ENCODE measurements at regions not wholly inside any gene's neighbourhood (a gene's known extent, or its start where the extent isn't known, plus 50 kb on each side); places are given as distances from the start of the nearest gene placed in this dataset.

DNA sequence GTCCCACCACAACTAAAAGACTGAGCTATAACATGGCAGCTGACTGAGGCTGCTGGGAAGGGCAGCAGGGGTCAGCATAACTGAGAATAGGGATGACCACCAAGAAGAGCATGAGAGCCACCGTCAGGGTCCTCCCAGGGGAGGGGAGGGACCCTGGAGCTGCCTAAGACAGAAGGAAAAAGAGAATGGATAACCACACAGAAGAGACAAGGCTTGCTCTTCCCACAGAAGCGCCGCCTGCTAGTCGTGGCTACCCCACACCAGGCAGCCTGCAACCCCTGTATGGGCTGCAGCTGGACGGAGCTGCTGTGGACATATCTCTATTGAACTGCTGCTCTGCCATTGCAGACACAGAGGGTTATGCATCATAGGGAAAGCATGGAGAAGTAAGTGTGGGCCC, 132.0 kb upstream of the CHD6 start:
- FAIRE-seq, result no peak
- 75 to 81% (median 80%) methylated on average over 5 of the region's 5 CpGs for WGBS, 3 donors
- H3K27ac ChIP-seq (ENCODE audit: low read depth in 1 of 3, low read length in 2 of 3), result no peak overlapping the region

DNA sequence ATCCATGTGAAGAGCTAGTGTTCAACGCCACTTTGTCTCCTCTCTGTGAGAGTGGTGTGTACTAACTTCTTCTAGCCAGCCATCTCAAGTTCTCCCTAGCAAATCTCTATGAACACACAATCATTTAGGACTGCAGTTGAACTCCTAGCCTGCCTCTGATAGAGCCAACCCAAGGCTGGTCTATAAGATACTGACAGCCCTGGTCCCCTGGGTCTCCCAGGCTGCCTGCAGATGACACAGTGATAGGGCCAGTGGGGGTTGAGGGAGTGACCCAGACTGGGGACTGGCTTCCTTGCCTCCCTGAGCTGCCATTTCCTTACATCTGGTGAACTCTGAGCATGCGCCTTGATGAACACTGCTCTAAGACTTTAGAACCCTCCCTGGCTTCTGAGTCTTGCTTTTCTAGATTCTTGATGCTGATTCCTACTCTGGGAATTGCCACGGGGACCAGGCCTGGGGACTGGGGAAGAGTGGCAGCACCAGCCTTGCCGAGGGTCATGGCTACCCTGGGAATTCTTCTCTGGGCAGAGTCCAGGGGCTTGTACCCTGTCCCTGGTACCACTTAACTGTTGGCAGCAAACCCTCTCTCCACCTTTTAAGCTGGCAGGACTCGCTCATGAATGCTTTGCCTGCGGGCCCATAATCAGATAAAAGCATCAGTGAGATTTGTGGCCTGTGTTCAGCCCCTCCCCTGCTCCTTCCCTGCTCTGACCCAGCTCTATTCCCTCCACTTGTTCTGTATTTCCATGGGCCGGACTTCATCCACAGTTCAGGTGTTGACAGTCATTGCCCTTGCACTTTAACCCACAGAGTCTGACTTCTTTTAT, 130.8 kb upstream of the CHD6 start:
- DNase-seq, result no peak
- no peaks in the 10 kb centered on the region for H3K9me3 ChIP-seq (ENCODE audit: control insufficient read depth in 2 of 2, insufficient read depth in 1 of 2, low read depth in 1 of 2, low read length in 1 of 2)
- H3K27me3 ChIP-seq (ENCODE audit: control insufficient read depth in 3 of 3, insufficient read depth in 3 of 3, low read length in 3 of 3), result no peaks in the 10 kb centered on the region
- no peak overlapping the region for H3K4me3 ChIP-seq (ENCODE audit: low read depth in 1 of 3, low read length in 3 of 3)
- H3K4me1 ChIP-seq (ENCODE audit: control insufficient read depth in 3 of 3, insufficient read depth in 2 of 3, low read depth in 1 of 3, low read length in 2 of 3), result no peaks in the 10 kb centered on the region
- H3K36me3 ChIP-seq (ENCODE audit: control insufficient read depth in 3 of 3, insufficient read depth in 2 of 3, low read depth in 1 of 3, low read length in 3 of 3), result no peaks in the 10 kb centered on the region
- no peak overlapping the region for H3K27ac ChIP-seq (ENCODE audit: low read depth in 1 of 3, low read length in 2 of 3)
- FAIRE-seq, result no peak
- WGBS, 3 donors, result 56 to 75% (median 58%) methylated on average over 7 of the region's 7 CpGs

More for the DNA sequence above, 132.0 kb upstream of the CHD6 start:
- Histone ChIP-seq H3K4me1 (ENCODE audit: control insufficient read depth in 3 of 3, insufficient read depth in 2 of 3, low read depth in 1 of 3, low read length in 2 of 3) (no peaks in the 10 kb centered on the region), H3K4me3 (ENCODE audit: low read depth in 1 of 3, low read length in 3 of 3) (no peak overlapping the region), H3K36me3 (ENCODE audit: control insufficient read depth in 3 of 3, insufficient read depth in 2 of 3, low read depth in 1 of 3, low read length in 3 of 3) (no peaks in the 10 kb centered on the region), H3K9me3 (ENCODE audit: control insufficient read depth in 2 of 2, insufficient read depth in 1 of 2, low read depth in 1 of 2, low read length in 1 of 2) (no peaks in the 10 kb centered on the region), H3K27me3 (ENCODE audit: control insufficient read depth in 3 of 3, insufficient read depth in 3 of 3, low read length in 3 of 3) (no peaks in the 10 kb centered on the region)
- no peak for DNase-seq

DNA sequence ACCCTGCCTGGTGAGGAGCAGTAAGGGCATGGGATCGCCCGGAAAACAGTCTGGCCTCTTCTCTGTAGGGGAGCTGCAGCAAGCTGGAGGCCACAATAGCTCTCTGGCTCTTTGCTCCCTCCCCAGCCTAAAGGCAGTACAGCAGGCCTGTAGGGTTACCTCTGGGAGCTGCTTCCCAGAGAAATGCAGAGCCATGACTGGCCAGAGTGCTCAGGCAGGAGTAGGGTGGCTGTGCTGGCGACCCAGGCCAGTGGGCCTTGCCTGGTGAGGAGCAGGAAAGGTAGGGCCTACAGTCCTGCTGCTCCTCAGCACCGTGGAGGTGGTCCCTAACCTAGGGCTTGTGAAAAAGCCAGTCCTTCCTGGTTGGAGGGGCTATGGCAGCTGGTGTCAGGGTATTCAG, 129.9 kb upstream of the CHD6 start:
- H3K4me3 ChIP-seq (ENCODE audit: low read depth in 1 of 3, low read length in 3 of 3), result no peak overlapping the region
- H3K4me1 ChIP-seq (ENCODE audit: control insufficient read depth in 3 of 3, insufficient read depth in 2 of 3, low read depth in 1 of 3, low read length in 2 of 3), result no peaks in the 10 kb centered on the region
- H3K27ac ChIP-seq (ENCODE audit: low read depth in 1 of 3, low read length in 2 of 3), result no peak overlapping the region
- FAIRE-seq (no peak), DNase-seq (no peak)
- no peaks in the 10 kb centered on the region for H3K9me3 ChIP-seq (ENCODE audit: control insufficient read depth in 2 of 2, insufficient read depth in 1 of 2, low read depth in 1 of 2, low read length in 1 of 2)
- WGBS, 3 donors, result 68 to 87% (median 70%) methylated on average over 4 of the region's 4 CpGs
- no peaks in the 10 kb centered on the region for H3K27me3 ChIP-seq (ENCODE audit: control insufficient read depth in 3 of 3, insufficient read depth in 3 of 3, low read length in 3 of 3)
- H3K36me3 ChIP-seq (ENCODE audit: control insufficient read depth in 3 of 3, insufficient read depth in 2 of 3, low read depth in 1 of 3, low read length in 3 of 3), result no peaks in the 10 kb centered on the region

DNA sequence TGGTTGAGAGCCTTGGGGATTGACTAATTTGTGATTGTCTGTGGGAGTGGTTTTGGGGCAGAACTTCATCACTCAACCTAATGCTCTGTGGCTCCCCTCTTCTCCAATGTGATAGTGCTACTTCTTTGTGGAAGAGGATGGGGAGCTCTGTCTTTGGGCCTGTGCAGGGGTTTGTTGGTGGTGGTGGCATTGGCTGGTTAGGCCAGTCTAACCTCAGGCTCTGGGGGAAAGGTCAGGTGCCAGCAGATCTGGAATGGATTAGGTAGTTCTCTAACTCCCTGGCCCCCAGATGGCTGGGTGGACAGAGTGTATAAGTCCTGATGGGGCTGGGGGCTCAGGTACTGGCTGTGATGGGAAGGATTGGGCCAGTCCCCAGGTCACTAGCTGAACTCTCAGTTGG, 129.0 kb upstream of the CHD6 start:
- H3K27me3 ChIP-seq (ENCODE audit: control insufficient read depth in 3 of 3, insufficient read depth in 3 of 3, low read length in 3 of 3), result no peaks in the 10 kb centered on the region
- no peaks in the 10 kb centered on the region for H3K36me3 ChIP-seq (ENCODE audit: control insufficient read depth in 3 of 3, insufficient read depth in 2 of 3, low read depth in 1 of 3, low read length in 3 of 3)
- no peaks in the 10 kb centered on the region for H3K9me3 ChIP-seq (ENCODE audit: control insufficient read depth in 2 of 2, insufficient read depth in 1 of 2, low read depth in 1 of 2, low read length in 1 of 2)
- H3K27ac ChIP-seq (ENCODE audit: low read depth in 1 of 3, low read length in 2 of 3), result no peak overlapping the region
- DNase-seq, result no peak
- no peak for FAIRE-seq
- H3K4me1 ChIP-seq (ENCODE audit: control insufficient read depth in 3 of 3, insufficient read depth in 2 of 3, low read depth in 1 of 3, low read length in 2 of 3), result no peaks in the 10 kb centered on the region
- H3K4me3 ChIP-seq (ENCODE audit: low read depth in 1 of 3, low read length in 3 of 3), result no peak overlapping the region

DNA sequence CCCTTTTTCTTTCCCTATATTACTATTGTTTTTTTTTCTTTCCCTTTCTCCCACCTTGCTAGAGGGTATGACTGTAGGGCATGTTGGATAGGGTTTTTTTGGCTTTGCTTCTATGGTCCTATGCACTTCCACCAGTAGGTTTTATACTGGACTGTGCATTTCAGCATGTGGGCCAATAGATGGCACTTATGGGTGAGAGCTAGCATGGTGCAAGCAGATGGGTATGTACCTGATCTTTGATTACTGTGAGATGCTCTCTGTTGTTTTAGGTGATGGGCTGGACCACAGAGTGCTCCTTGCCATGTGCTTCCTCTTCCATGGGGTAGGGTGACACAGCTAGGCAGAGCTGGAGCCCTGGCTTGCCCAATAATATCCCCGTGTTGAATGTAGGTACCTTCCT, 128.5 kb upstream of the CHD6 start:
- no peak overlapping the region for H3K4me3 ChIP-seq (ENCODE audit: low read depth in 1 of 3, low read length in 3 of 3)
- H3K27me3 ChIP-seq (ENCODE audit: control insufficient read depth in 3 of 3, insufficient read depth in 3 of 3, low read length in 3 of 3), result no peaks in the 10 kb centered on the region
- no peaks in the 10 kb centered on the region for H3K4me1 ChIP-seq (ENCODE audit: control insufficient read depth in 3 of 3, insufficient read depth in 2 of 3, low read depth in 1 of 3, low read length in 2 of 3)
- H3K9me3 ChIP-seq (ENCODE audit: control insufficient read depth in 2 of 2, insufficient read depth in 1 of 2, low read depth in 1 of 2, low read length in 1 of 2), result no peaks in the 10 kb centered on the region
- DNase-seq (no peak), FAIRE-seq (no peak)
- WGBS, 3 donors, result 85 to 100% (median 86%) methylated on average over 1 of the region's 1 CpG
- no peaks in the 10 kb centered on the region for H3K36me3 ChIP-seq (ENCODE audit: control insufficient read depth in 3 of 3, insufficient read depth in 2 of 3, low read depth in 1 of 3, low read length in 3 of 3)
- H3K27ac ChIP-seq (ENCODE audit: low read depth in 1 of 3, low read length in 2 of 3), result no peak overlapping the region

GRCh38 chr20:41738604-41739206, 120.5 kb upstream of the CHD6 start:
- H3K4me1 ChIP-seq (ENCODE audit: control insufficient read depth in 3 of 3, insufficient read depth in 2 of 3, low read depth in 1 of 3, low read length in 2 of 3), result no peaks in the 10 kb centered on the region
- H3K9me3 ChIP-seq (ENCODE audit: control insufficient read depth in 2 of 2, insufficient read depth in 1 of 2, low read depth in 1 of 2, low read length in 1 of 2), result peaks cover 0 to 5% of the 10 kb centered on the region in 2 donors
- peak; percentile 49 to 60 for DNase-seq
- no peak for FAIRE-seq
- no peak overlapping the region for H3K4me3 ChIP-seq (ENCODE audit: low read depth in 1 of 3, low read length in 3 of 3)
- H3K27me3 ChIP-seq (ENCODE audit: control insufficient read depth in 3 of 3, insufficient read depth in 3 of 3, low read length in 3 of 3), result no peaks in the 10 kb centered on the region
- no peaks in the 10 kb centered on the region for H3K36me3 ChIP-seq (ENCODE audit: control insufficient read depth in 3 of 3, insufficient read depth in 2 of 3, low read depth in 1 of 3, low read length in 3 of 3)
- WGBS, 3 donors, result 13 to 18% (median 15%) methylated on average over 6 of the region's 6 CpGs
- H3K27ac ChIP-seq (ENCODE audit: low read depth in 1 of 3, low read length in 2 of 3), result no peak overlapping the region

DNA sequence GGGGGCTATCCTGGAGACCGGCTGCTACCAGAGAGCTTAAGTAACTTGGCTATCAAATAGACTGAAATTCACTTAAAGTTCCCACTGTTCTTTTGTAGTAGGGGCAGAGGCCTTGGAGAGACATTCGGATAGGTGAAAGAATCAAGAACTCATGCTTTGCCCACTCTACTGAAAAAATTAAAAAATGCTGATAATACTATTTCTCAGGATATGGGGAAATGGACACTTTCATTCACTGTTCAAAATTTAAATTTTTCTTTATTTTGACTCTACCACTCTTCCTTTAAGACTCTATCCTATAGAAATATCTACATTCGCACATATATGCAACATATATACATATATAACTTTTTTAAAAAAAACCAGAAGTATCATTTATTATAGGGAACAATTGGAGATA, 117.8 kb upstream of the CHD6 start:
- DNase-seq, result no peak
- H3K9me3 ChIP-seq (ENCODE audit: control insufficient read depth in 2 of 2, insufficient read depth in 1 of 2, low read depth in 1 of 2, low read length in 1 of 2), result peaks cover 0 to 5% of the 10 kb centered on the region in 2 donors
- H3K4me3 ChIP-seq (ENCODE audit: low read depth in 1 of 3, low read length in 3 of 3), result no peak overlapping the region
- H3K36me3 ChIP-seq (ENCODE audit: control insufficient read depth in 3 of 3, insufficient read depth in 2 of 3, low read depth in 1 of 3, low read length in 3 of 3), result no peaks in the 10 kb centered on the region
- FAIRE-seq, result no peak
- no peaks in the 10 kb centered on the region for H3K4me1 ChIP-seq (ENCODE audit: control insufficient read depth in 3 of 3, insufficient read depth in 2 of 3, low read depth in 1 of 3, low read length in 2 of 3)
- 90 to 95% (median 94%) methylated on average over 3 of the region's 3 CpGs for WGBS, 3 donors
- no peak overlapping the region for H3K27ac ChIP-seq (ENCODE audit: low read depth in 1 of 3, low read length in 2 of 3)
- H3K27me3 ChIP-seq (ENCODE audit: control insufficient read depth in 3 of 3, insufficient read depth in 3 of 3, low read length in 3 of 3), result no peaks in the 10 kb centered on the region

DNA sequence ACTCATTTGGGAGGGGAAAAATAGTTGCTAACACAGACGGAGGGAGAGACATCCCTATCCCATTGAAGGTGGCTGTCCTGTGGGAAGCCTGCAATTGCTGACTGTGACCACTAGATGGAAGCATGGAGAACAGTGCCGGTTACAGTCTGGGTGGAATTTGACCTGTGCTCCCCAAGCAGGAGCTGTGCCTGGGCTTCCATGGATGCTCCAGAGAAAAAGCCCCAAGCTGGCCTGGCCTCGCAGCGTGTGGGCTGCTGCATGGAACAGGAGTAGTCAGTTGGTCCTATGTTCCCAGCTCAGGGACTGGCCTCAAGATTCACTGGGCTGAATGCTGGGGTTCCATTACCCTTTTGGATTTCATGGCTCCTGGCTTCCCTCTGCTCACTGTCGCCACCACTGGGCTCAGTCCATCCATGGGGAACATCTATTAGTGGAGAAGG, 116.3 kb upstream of the CHD6 start:
- Histone ChIP-seq H3K27me3 (ENCODE audit: control insufficient read depth in 3 of 3, insufficient read depth in 3 of 3, low read length in 3 of 3) (no peaks in the 10 kb centered on the region), H3K9me3 (ENCODE audit: control insufficient read depth in 2 of 2, insufficient read depth in 1 of 2, low read depth in 1 of 2, low read length in 1 of 2) (peaks cover 0 to 5% of the 10 kb centered on the region in 2 donors), H3K27ac (ENCODE audit: low read depth in 1 of 3, low read length in 2 of 3) (no peak overlapping the region), H3K4me3 (ENCODE audit: low read depth in 1 of 3, low read length in 3 of 3) (no peak overlapping the region), H3K4me1 (ENCODE audit: control insufficient read depth in 3 of 3, insufficient read depth in 2 of 3, low read depth in 1 of 3, low read length in 2 of 3) (no peaks in the 10 kb centered on the region), H3K36me3 (ENCODE audit: control insufficient read depth in 3 of 3, insufficient read depth in 2 of 3, low read depth in 1 of 3, low read length in 3 of 3) (no peaks in the 10 kb centered on the region)
- DNase-seq (peak; percentile 66 to 73), FAIRE-seq (no peak)
- WGBS, 3 donors, result 32 to 42% (median 33%) methylated on average over 5 of the region's 5 CpGs

All from small intestine (tissue), 7 donors.